HL-60 (cell line): ENCODE measurements at regions not wholly inside any gene's neighbourhood (a gene's known extent, or its start where the extent isn't known, plus 50 kb on each side); places are given as distances from the start of the nearest gene placed in this dataset.

Source experiments
- DNase-seq, 2 experiments: peaks; one replicate each; pipeline ENCODE4 v3.0.0-alpha.2; 2010 to 2020; ENCODE audit warnings: low read depth in 1 of 2, low spot score in 1 of 2
- H3K27ac ChIP-seq: fragments of 250-450 bp; sonication (Bioruptor Pico); replicated peaks from 2 replicates; pipeline ENCODE4 v1.5.1; 2020; ENCODE audit warnings: mild to moderate bottlenecking, moderate library complexity
- H3K27me3 ChIP-seq: fragments of 250-450 bp; sonication (Bioruptor Pico); 2 replicates; pipeline ENCODE4 v1.5.1; 2021; ENCODE audit warnings: mild to moderate bottlenecking, moderate library complexity; ENCODE audit not compliant: insufficient read depth, poor library complexity, severe bottlenecking
- H3K4me3 ChIP-seq: replicated peaks from 2 replicates; pipeline ENCODE4 v1.5.1; 2011; ENCODE audit warnings: mild to moderate bottlenecking, control low read depth, low read length; ENCODE audit not compliant: insufficient read depth
- CTCF ChIP-seq: IDR thresholded peaks from one replicate; pipeline ENCODE4 v1.5.1; 2011; ENCODE audit warnings: low read length, control low read depth, inconsistent platforms; ENCODE audit not compliant: insufficient read depth
- GABPA ChIP-seq: IDR thresholded peaks from 2 replicates; pipeline ENCODE4 v1.6.1; 2012; ENCODE audit warnings: low read depth
- POLR2AphosphoS5 ChIP-seq: IDR thresholded peaks from 2 replicates; pipeline ENCODE4 v1.6.1; 2012; ENCODE audit warnings: low read depth
- REST ChIP-seq: IDR thresholded peaks from 2 replicates; pipeline ENCODE4 v1.6.1; 2012; ENCODE audit warnings: low read depth; ENCODE audit not compliant: insufficient replicate concordance
- SPI1 ChIP-seq: IDR thresholded peaks from 2 replicates; pipeline ENCODE4 v1.6.1; 2012; ENCODE audit warnings: low read depth, mild to moderate bottlenecking, borderline replicate concordance

GRCh38 chrX:5015451-5015850 lies 1213.2 kb downstream of the NLGN4X start:
- H3K4me3 ChIP-seq, result no peak overlapping the region
- H3K27ac ChIP-seq, result no peak overlapping the region
- DNase-seq, result no peak
- TF ChIP-seq GABPA (no peak), POLR2AphosphoS5 (no peak), SPI1 (no peak), REST (no peak), CTCF (no peak)
- no peaks in the 10 kb centered on the region for H3K27me3 ChIP-seq

- Histone ChIP-seq H3K27ac (no peak overlapping the region), H3K27me3 (no peaks in the 10 kb centered on the region), H3K4me3 (no peak overlapping the region)
- DNase-seq, result no peak
- TF ChIP-seq REST (no peak), POLR2AphosphoS5 (no peak), SPI1 (no peak), GABPA (no peak)
Observed at GRCh38 chrX:4994855-4995254, 1233.8 kb downstream of the NLGN4X start.

- no peak for DNase-seq
- TF ChIP-seq CTCF (no peak), POLR2AphosphoS5 (no peak), GABPA (no peak), SPI1 (no peak), REST (no peak)
- Histone ChIP-seq H3K4me3 (no peak overlapping the region), H3K27ac (no peak overlapping the region), H3K27me3 (no peaks in the 10 kb centered on the region)
Observed at GRCh38 chrX:4978613-4979012, 1250.1 kb downstream of the NLGN4X start.

- no peak for DNase-seq
- no peak overlapping the region for H3K27ac ChIP-seq
- TF ChIP-seq POLR2AphosphoS5 (no peak), REST (no peak), CTCF (no peak), SPI1 (no peak), GABPA (no peak)
- H3K27me3 ChIP-seq, result no peaks in the 10 kb centered on the region
- no peak overlapping the region for H3K4me3 ChIP-seq
Observed at GRCh38 chrX:4971646-4972045, 1257.0 kb downstream of the NLGN4X start.
